ENCODE measurements at regions not wholly inside any gene's neighbourhood (a gene's known extent, or its start where the extent isn't known, plus 50 kb on each side); places are given as distances from the start of the nearest gene placed in this dataset.

DNA sequence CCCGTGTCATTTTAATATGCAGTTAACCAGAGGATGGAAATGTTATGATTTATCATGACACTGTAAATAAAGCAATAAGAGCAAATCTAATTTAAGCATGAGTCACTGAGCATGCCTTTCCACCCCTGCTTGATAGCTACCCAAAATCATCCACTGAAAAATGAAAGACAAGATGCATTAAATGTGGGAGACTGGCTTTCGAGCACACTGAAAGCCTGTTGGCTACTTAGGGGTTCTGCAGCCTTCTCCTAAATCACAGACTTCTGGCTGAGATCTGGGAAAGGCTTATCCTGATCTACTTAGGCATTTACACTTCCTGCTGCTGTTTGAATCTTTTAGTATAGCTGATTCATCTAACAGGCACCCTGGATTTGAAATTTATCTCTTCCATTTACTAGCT lies 778.3 kb upstream of the CDH7 start:
- TF ChIP-seq, protein P1, sequence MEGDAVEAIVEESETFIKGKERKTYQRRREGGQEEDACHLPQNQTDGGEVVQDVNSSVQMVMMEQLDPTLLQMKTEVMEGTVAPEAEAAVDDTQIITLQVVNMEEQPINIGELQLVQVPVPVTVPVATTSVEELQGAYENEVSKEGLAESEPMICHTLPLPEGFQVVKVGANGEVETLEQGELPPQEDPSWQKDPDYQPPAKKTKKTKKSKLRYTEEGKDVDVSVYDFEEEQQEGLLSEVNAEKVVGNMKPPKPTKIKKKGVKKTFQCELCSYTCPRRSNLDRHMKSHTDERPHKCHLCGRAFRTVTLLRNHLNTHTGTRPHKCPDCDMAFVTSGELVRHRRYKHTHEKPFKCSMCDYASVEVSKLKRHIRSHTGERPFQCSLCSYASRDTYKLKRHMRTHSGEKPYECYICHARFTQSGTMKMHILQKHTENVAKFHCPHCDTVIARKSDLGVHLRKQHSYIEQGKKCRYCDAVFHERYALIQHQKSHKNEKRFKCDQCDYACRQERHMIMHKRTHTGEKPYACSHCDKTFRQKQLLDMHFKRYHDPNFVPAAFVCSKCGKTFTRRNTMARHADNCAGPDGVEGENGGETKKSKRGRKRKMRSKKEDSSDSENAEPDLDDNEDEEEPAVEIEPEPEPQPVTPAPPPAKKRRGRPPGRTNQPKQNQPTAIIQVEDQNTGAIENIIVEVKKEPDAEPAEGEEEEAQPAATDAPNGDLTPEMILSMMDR (IDR thresholded peaks at IDR 0.05), result no peak
- Histone ChIP-seq H3K4me3 (ENCODE audit: low read depth, low read length) (no peak overlapping the region), H3K9ac (no peak overlapping the region), H3K36me3 (ENCODE audit: control insufficient read depth, insufficient read depth, low read length) (no peaks in the 10 kb centered on the region), H3K4me1 (no peaks in the 10 kb centered on the region), H3K79me2 (no peaks in the 10 kb centered on the region), H3K27me3 (ENCODE audit: control insufficient read depth, insufficient read depth, low read length) (no peaks in the 10 kb centered on the region), H3K27ac (no peak overlapping the region), H3K4me2 (ENCODE audit: low read length) (no peak overlapping the region), H2AFZ (no peak overlapping the region), H3K9me3 (ENCODE audit: control insufficient read depth, low read length) (no peaks in the 10 kb centered on the region)

DNA sequence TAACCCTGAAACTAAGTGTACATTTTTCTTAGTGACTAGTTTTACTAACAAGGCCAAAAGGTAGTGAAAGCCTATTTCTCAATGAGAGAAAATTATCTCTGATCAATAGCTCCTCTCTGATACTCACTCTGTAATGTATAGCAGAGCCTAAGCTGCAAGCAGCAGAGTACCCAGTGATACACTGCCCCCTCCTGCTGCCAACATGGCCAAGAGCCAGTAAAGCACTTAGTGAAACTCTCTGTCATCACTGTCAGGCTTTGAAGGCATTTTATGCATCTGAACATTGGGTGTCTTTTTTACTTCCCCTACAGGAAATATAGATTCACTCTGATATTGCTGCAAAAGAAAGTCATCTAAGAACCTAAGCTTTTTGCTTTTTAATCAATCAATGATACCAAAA lies 784.1 kb upstream of the CDH7 start:
- Histone ChIP-seq H3K79me2 (no peaks in the 10 kb centered on the region), H3K36me3 (ENCODE audit: control insufficient read depth, insufficient read depth, low read length) (no peaks in the 10 kb centered on the region), H3K9me3 (ENCODE audit: control insufficient read depth, low read length) (no peaks in the 10 kb centered on the region), H3K4me1 (no peaks in the 10 kb centered on the region), H2AFZ (no peak overlapping the region), H3K9ac (no peak overlapping the region), H3K27ac (no peak overlapping the region), H3K4me2 (ENCODE audit: low read length) (no peak overlapping the region), H3K4me3 (ENCODE audit: low read depth, low read length) (no peak overlapping the region), H3K27me3 (ENCODE audit: control insufficient read depth, insufficient read depth, low read length) (no peaks in the 10 kb centered on the region)
- TF ChIP-seq, protein P1 (IDR thresholded peaks at IDR 0.05), result no peak

- Histone ChIP-seq H3K27me3 (ENCODE audit: control insufficient read depth, insufficient read depth, low read length) (no peaks in the 10 kb centered on the region), H3K79me2 (no peaks in the 10 kb centered on the region), H3K4me1 (no peaks in the 10 kb centered on the region), H2AFZ (no peak overlapping the region), H3K9me3 (ENCODE audit: control insufficient read depth, low read length) (no peaks in the 10 kb centered on the region), H3K27ac (no peak overlapping the region), H3K4me2 (ENCODE audit: low read length) (no peak overlapping the region), H3K4me3 (ENCODE audit: low read depth, low read length) (no peak overlapping the region), H3K36me3 (ENCODE audit: control insufficient read depth, insufficient read depth, low read length) (no peaks in the 10 kb centered on the region), H3K9ac (no peak overlapping the region)
- TF ChIP-seq, protein P1 (IDR thresholded peaks at IDR 0.05), result no peak
Observed at GRCh38 chr18:64956465-64956864, 794.3 kb upstream of the CDH7 start.

- Histone ChIP-seq H3K4me1 (no peaks in the 10 kb centered on the region), H3K79me2 (no peaks in the 10 kb centered on the region), H3K27me3 (ENCODE audit: control insufficient read depth, insufficient read depth, low read length) (no peaks in the 10 kb centered on the region), H3K4me2 (ENCODE audit: low read length) (no peak overlapping the region), H2AFZ (no peak overlapping the region), H3K4me3 (ENCODE audit: low read depth, low read length) (no peak overlapping the region), H3K36me3 (ENCODE audit: control insufficient read depth, insufficient read depth, low read length) (no peaks in the 10 kb centered on the region), H3K27ac (no peak overlapping the region), H3K9me3 (ENCODE audit: control insufficient read depth, low read length) (no peaks in the 10 kb centered on the region), H3K9ac (no peak overlapping the region)
- TF ChIP-seq, protein P1 (IDR thresholded peaks at IDR 0.05), result no peak
Observed at GRCh38 chr18:64949885-64950284, 800.9 kb upstream of the CDH7 start.

DNA sequence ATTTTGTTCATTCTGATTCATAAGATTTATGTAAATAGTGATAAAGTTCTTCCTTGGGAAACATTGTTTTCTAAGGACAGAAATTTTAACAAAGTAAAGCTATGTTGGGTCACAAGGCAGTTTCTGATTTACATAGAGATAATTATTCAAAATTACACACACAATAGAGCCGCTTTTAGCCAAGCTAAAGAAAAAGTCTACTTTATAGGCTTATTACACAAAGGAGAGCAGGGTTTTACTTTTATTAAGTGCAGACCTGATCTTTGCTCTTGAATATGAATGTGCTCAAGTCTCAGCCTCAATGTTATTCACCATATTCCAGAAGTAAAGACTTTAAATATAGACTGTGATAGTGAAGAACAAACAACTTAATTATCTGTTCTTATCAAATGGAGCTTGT lies 787.8 kb upstream of the LINC00305 start:
- H2AFZ ChIP-seq, result no peak overlapping the region

More for the DNA sequence above, 787.8 kb upstream of the LINC00305 start:
- no peak overlapping the region for H3K27ac ChIP-seq
- no peaks in the 10 kb centered on the region for H3K9me3 ChIP-seq (ENCODE audit: control insufficient read depth, low read length)
- no peak overlapping the region for H3K9ac ChIP-seq
- no peaks in the 10 kb centered on the region for H3K4me1 ChIP-seq
- H3K27me3 ChIP-seq (ENCODE audit: control insufficient read depth, insufficient read depth, low read length), result no peaks in the 10 kb centered on the region
- no peak overlapping the region for H3K4me3 ChIP-seq (ENCODE audit: low read depth, low read length)
- no peaks in the 10 kb centered on the region for H3K79me2 ChIP-seq
- H3K4me2 ChIP-seq (ENCODE audit: low read length), result no peak overlapping the region
- TF ChIP-seq, protein P1 (IDR thresholded peaks at IDR 0.05), result no peak
- no peaks in the 10 kb centered on the region for H3K36me3 ChIP-seq (ENCODE audit: control insufficient read depth, insufficient read depth, low read length)
